Medulla oblongata (tissue), 1 donor: ENCODE measurements at regions not wholly inside any gene's neighbourhood (a gene's known extent, or its start where the extent isn't known, plus 50 kb on each side); places are given as distances from the start of the nearest gene placed in this dataset.
"Not testable (repeated sequence)": the region's sequence is repeated elsewhere in the genome, so short reads cannot be mapped to it uniquely, and the experiment has no call there.

Source experiments
- DNase-seq: peaks from one replicate; pipeline ENCODE4 v3.0.0-alpha.2; 2015; ENCODE audit errors: extremely low spot score

GRCh38 chr6:133051240-133051639, 189.9 kb upstream of the EYA4 start:
- DNase-seq: no peak

GRCh38 chr6:133052465-133052864, 188.7 kb upstream of the EYA4 start:
- DNase-seq: no peak

GRCh38 chr6:133055441-133055966, 185.7 kb upstream of the EYA4 start:
- DNase-seq: no peak

GRCh38 chr6:133057352-133057751, 183.8 kb upstream of the EYA4 start:
- DNase-seq: no peak

- peak; percentile 70 for DNase-seq
These were observed 179.1 kb upstream of the EYA4 start for GRCh38 chr6:133062077-133062476.

DNA sequence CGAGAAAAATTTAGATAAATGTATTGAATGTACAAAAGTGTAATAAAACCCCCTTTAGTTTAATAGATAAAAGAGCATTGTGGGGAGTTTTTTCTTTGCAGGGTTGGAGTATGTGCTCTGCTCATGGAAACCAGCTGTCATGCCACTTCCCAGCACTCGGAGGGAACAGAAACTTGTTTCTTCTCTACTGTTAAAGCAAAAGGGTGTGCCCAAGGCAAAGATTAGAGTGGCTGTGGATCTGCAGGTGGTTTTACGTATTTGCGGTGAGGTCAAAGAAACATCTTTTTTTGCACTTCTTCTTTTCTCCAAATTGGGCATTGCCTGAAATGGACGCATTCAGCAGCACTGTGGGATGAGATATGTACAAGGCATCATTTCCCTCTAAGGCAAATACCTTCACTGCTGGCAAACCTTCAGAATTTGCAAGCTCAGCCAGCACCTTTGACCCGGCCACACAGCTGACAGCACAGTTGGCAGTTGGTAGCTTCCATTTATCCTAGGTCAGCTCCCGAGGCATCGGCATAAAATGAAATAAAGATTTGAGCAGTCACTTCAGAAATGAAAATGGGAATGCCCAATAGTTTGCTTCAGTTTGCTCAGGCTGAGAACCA, 178.4 kb upstream of the EYA4 start:
- DNase-seq: peak; percentile 14

DNA sequence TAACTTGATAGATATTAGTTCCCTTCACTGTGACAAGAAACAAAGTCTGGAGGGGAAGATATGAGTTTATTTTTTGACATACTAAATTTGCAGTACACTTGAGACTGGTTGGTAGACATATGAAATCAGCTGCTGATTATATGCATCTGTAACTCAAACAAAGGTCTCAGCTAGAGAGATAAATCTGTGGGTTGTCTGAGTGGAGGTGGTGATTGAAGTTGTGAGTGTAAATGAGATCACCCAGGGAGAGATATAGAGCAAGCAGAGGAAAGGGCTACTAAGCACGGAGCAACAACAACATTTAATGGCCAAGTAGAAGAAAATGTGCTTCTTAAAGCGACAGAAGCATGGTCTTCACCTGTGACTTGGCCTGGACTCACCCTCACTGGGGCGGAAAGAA, 173.2 kb upstream of the EYA4 start:
- no peak for DNase-seq

- no peak for DNase-seq
These were observed 170.6 kb upstream of the EYA4 start for GRCh38 chr6:133070410-133071043.

DNA sequence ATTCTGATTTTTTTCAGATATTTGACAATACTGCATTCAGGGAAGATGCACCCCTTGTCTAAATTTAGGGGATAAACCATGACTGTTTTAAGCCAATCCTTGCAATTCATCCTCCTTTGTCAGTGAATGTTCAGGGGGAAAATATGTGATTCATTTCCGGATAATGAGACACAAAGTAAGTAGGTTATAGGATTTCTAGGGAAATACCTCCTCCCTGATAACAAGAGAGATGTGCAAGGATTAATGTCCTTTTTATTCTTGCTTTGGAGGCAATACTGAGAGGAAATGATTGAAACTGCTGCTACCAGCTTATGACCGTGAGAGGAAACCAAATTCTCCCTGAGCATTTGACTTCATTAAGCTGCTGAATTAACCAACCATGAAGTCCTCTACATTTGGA, 161.3 kb upstream of the EYA4 start:
- no peak for DNase-seq

GRCh38 chr6:133083248-133083967, 157.7 kb upstream of the EYA4 start:
- no peak for DNase-seq

DNA sequence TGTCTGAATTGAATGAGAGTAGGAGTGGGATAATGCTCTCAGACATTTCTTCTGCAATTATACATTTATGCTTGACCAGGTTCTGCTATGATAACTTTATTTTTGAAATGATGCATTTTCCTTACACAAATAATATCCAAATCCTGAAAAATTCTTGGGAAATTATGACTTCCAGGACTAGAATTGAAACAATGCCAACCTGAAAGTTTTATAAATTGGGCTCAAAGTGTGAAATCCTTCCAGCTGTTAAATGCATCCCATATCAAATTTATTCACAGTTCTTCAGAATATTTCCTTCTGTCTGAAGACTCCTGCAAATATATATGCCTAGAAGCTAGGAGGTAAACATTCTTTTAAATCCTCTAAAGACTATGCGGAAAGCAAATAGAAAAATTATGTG, 155.7 kb upstream of the EYA4 start:
- DNase-seq: no peak

GRCh38 chr6:133085896-133086295, 155.3 kb upstream of the EYA4 start:
- DNase-seq: no peak

DNA sequence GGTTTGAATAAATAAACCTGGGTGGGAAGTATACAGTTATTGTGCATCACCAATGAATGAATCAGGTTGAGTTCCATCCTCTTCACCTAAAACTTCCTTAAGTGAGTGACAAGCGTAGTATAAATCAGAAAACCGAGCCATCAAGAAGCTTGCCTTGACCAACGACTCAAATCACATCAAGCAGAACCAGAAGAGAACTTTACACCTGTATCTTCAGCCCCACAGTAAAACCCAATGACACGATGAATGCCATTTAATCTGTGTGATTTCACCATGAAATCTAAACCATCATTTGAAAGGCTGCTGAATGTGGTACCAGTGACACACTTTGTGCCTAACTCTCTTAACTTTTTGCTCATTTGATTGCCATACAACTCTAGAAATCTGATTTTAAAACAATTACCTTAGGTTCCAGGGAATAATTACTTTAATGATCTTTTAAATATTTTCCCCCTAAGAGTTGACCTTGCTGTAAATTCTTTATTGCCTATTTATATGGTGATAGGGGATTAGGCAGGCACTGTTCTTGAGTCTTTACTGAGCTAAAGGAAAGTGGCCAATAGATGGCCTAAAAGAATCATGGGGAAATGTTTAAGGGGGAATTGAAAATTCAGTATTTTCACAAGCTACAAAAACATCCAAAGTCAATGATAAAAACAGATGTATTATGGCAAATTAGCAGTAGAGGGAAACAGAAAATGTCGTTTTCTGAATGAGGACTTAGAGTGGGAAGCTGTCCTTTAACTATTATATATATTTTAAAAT, 152.0 kb upstream of the EYA4 start:
- DNase-seq: no peak

- DNase-seq: no peak
These were observed 149.0 kb upstream of the EYA4 start for GRCh38 chr6:133092199-133092598.

GRCh38 chr6:133092771-133093170, 148.4 kb upstream of the EYA4 start:
- no peak for DNase-seq

DNA sequence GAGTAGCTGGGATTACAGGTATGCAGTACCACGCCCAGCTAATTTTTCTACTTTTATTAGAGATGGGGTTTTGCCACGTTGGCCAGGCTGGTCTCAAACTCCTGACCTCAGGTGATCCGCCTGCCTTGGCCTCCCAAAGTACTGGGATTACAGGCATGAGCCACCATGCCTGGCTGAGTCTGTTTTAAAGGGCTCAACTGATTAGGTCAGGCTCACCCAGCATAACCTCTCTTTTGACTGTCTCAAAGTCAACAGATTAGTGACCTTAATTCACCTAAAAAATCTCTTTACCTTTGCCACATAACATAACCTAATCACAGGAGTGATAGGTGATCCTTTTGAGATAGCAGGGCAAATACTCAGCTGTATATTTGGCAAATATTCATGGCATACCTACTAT, 147.9 kb upstream of the EYA4 start:
- DNase-seq: not testable (repeated sequence)

- DNase-seq: peak; percentile 87
These were observed 147.2 kb upstream of the EYA4 start for GRCh38 chr6:133093956-133094355.

- no peak for DNase-seq
These were observed 143.9 kb upstream of the EYA4 start for GRCh38 chr6:133097208-133097607.

DNA sequence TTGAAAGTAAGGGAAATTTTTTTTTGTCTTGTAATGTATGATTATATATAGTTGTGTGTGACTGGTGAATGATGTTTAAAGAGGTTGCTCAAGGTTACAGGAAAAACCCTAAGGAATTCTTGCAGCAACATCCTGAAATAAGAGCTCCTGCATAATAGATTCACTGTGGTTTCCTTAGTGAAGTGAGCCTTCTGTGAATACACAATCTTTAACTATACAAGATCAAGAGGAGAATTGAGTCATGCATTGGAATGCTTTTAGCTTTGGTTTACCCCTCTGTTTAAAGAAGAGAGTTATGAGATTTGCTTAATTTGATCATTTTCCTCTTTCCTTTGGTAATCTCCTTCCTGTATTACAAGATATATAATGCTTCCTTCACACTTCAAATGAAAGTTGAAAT, 141.6 kb upstream of the EYA4 start:
- DNase-seq: no peak

- no peak for DNase-seq
These were observed 140.3 kb upstream of the EYA4 start for GRCh38 chr6:133100865-133101264.

DNA sequence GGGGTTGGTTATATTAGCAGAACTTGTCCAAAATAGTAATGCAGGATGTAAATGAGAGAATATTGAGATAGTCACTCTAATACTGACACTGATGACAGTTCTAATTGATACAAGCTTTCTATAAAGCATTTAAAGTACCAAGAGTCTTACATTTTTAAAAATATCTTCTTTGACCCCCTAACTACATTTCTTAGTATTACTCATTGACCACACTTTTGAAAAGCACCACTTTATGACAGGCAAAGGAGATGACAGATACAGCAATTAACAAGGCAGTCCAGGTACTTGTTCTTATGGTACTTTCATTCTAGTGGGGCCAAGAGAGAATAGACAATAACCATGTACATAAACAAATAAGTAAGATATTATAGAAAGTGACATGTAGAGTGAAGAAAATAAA, 139.4 kb upstream of the EYA4 start:
- no peak for DNase-seq

- DNase-seq: no peak
These were observed 134.2 kb upstream of the EYA4 start for GRCh38 chr6:133106934-133107333.
